Esophagus muscularis mucosa (tissue), 3 donors: ENCODE measurements at regions not wholly inside any gene's neighbourhood (a gene's known extent, or its start where the extent isn't known, plus 50 kb on each side); places are given as distances from the start of the nearest gene placed in this dataset.

Experiments
- EP300 ChIP-seq: sonication (generic); formaldehyde crosslinking; IDR thresholded peaks from one replicate; pipeline ENCODE4 v1.6.1; 2017; ENCODE audit warnings: antibody characterized with exemption
- TF ChIP-seq, protein P1 (sequence below), 3 experiments: fragments of 200-600 bp in 2 of 3; fragments of 450-650 bp in 1 of 3; sonication (generic) in 2 of 3; IDR thresholded peaks; one replicate each; pipeline ENCODE4 v1.5.1; 2017 to 2019; ENCODE audit warnings: antibody characterized with exemption in 3 of 3, mild to moderate bottlenecking in 2 of 3, moderate library complexity in 1 of 3

DNA sequence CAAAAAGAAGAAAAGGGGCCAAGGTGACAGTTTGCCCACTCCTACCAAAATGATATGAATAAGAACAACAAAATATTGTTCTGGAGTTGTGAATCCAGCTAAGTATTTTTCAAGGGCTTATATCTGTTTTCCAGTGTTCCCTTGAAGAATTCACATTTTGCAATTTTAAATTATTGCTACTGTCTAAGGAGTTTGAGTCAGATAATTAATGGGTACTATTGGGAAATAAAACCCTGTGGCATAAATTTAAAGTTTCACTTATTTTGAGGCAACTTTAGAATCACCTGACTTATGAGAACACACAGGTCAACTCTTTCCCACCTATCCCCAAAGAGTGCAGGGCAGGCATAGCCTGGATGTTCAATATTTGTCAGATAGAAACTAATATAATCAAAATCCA, 188.0 kb upstream of the GHR start:
- TF ChIP-seq, protein P1, sequence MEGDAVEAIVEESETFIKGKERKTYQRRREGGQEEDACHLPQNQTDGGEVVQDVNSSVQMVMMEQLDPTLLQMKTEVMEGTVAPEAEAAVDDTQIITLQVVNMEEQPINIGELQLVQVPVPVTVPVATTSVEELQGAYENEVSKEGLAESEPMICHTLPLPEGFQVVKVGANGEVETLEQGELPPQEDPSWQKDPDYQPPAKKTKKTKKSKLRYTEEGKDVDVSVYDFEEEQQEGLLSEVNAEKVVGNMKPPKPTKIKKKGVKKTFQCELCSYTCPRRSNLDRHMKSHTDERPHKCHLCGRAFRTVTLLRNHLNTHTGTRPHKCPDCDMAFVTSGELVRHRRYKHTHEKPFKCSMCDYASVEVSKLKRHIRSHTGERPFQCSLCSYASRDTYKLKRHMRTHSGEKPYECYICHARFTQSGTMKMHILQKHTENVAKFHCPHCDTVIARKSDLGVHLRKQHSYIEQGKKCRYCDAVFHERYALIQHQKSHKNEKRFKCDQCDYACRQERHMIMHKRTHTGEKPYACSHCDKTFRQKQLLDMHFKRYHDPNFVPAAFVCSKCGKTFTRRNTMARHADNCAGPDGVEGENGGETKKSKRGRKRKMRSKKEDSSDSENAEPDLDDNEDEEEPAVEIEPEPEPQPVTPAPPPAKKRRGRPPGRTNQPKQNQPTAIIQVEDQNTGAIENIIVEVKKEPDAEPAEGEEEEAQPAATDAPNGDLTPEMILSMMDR (IDR thresholded peaks at IDR 0.05): no peak
- no peak for TF ChIP-seq EP300
